GM18511 (cell line): ENCODE measurements at regions not wholly inside any gene's neighbourhood (a gene's known extent, or its start where the extent isn't known, plus 50 kb on each side); places are given as distances from the start of the nearest gene placed in this dataset.

Experiments
- ATAC-seq: cut with Tn5 transposase; IDR thresholded peaks from one replicate; pipeline ENCODE4 v1.9.1; 2021; ENCODE audit warnings: mild to moderate bottlenecking, moderate library complexity; ENCODE audit not compliant: unreplicated experiment

- ATAC-seq, result no peak
Observed at GRCh38 chr4:13081830-13082229, 402.3 kb downstream of the RAB28 start.

GRCh38 chr4:13067077-13067476 is 417.1 kb downstream of the RAB28 start:
- no peak for ATAC-seq

GRCh38 chr4:13059019-13059418 is 425.1 kb downstream of the RAB28 start:
- ATAC-seq, result no peak

- no peak for ATAC-seq
Observed at GRCh38 chr4:13056630-13057189, 427.4 kb downstream of the RAB28 start.

- ATAC-seq, result no peak
Observed at GRCh38 chr4:13054420-13054970, 429.6 kb downstream of the RAB28 start.

- ATAC-seq, result no peak
Observed at GRCh38 chr4:13047591-13047990, 436.5 kb downstream of the RAB28 start.

- no peak for ATAC-seq
Observed at GRCh38 chr4:13036841-13037240, 447.3 kb downstream of the RAB28 start.

GRCh38 chr4:13032936-13033335 is 451.2 kb downstream of the RAB28 start:
- no peak for ATAC-seq

- ATAC-seq, result no peak
Observed at GRCh38 chr4:13024147-13025105, 459.7 kb downstream of the RAB28 start.

GRCh38 chr4:13007802-13008470 is 476.2 kb downstream of the RAB28 start:
- no peak for ATAC-seq

GRCh38 chr4:12993923-12994322 is 490.2 kb downstream of the RAB28 start:
- no peak for ATAC-seq

GRCh38 chr4:12987284-12987683 is 496.9 kb downstream of the RAB28 start:
- no peak for ATAC-seq

GRCh38 chr4:12979797-12980196 is 504.3 kb downstream of the RAB28 start:
- ATAC-seq, result no peak

- no peak for ATAC-seq
Observed at GRCh38 chr4:12978310-12978709, 505.8 kb downstream of the RAB28 start.

GRCh38 chr4:12975511-12975910 is 508.6 kb downstream of the RAB28 start:
- ATAC-seq, result no peak

- no peak for ATAC-seq
Observed at GRCh38 chr4:12973522-12973921, 510.6 kb downstream of the RAB28 start.

GRCh38 chr4:12968345-12968744 is 515.8 kb downstream of the RAB28 start:
- ATAC-seq, result no peak

GRCh38 chr4:12966726-12967125 is 517.4 kb downstream of the RAB28 start:
- ATAC-seq, result no peak

GRCh38 chr4:12965334-12965733 is 518.8 kb downstream of the RAB28 start:
- ATAC-seq, result no peak

GRCh38 chr4:12963912-12964311 is 520.2 kb downstream of the RAB28 start:
- ATAC-seq, result no peak

- ATAC-seq, result no peak
Observed at GRCh38 chr4:12963291-12963690, 520.8 kb downstream of the RAB28 start.
